ENCODE measurements at regions not wholly inside any gene's neighbourhood (a gene's known extent, or its start where the extent isn't known, plus 50 kb on each side); places are given as distances from the start of the nearest gene placed in this dataset.

DNA sequence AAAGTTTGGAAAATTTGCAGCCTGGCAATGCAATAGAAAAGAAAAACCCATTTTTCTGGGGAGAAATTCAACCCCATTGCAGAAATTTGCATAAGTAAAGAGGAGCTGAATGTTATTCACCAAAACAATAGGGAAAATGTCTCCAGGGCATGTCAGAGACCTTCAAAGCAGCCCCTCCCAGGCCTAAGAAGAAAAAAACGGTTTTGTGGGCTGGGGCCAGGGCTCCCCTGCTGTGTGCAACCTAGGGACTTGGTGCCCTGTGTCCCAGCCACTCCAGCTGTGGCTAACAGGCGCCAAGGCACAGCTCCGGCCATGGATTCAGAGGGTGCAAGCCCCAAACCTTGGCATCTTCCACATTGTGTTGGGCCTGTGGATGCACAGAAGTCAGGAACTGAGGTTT lies 224.5 kb downstream of the TXNL1 start:
- TF ChIP-seq GATA2 (IDR thresholded peaks at IDR 0.05; ENCODE audit: low read depth, low read length): no peak
- TF ChIP-seq GATA3 (IDR thresholded peaks at IDR 0.05; ENCODE audit: low read depth, low read length): no peak

Data from SH-SY5Y (cell line).